ENCODE measurements at regions not wholly inside any gene's neighbourhood (a gene's known extent, or its start where the extent isn't known, plus 50 kb on each side); places are given as distances from the start of the nearest gene placed in this dataset.

DNA sequence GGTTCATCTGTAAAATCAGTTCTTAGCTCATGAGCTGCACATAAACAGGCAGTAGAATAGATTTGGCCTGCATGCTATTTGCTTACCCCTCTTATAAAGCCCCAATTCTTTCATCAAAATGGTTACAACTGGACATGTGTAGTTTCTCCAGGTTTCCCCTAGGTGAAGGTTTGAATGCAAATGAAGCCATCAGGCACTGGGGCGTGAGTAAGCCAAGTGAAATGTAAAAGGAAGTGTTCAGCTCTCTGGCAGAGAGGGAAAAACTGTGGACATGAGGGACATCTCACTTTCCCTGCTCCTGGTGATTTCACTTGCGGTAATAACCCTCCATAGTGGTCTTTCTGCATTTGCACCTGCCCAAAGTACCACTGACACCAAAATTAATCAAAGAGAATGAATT is 1402.3 kb upstream of the LRRTM1 start:
- DNase-seq (ENCODE audit: low spot score): no peak

- no peak for DNase-seq (ENCODE audit: low spot score)
These were observed 1399.3 kb upstream of the LRRTM1 start for GRCh38 chr2:81703831-81704230.

- no peak for DNase-seq (ENCODE audit: low spot score)
These were observed 1388.0 kb upstream of the LRRTM1 start for GRCh38 chr2:81692566-81692965.

GRCh38 chr2:81675641-81676040 is 1371.1 kb upstream of the LRRTM1 start:
- DNase-seq (ENCODE audit: low spot score): no peak

- DNase-seq (ENCODE audit: low spot score): no peak
These were observed 1368.4 kb upstream of the LRRTM1 start for GRCh38 chr2:81672923-81673322.

DNA sequence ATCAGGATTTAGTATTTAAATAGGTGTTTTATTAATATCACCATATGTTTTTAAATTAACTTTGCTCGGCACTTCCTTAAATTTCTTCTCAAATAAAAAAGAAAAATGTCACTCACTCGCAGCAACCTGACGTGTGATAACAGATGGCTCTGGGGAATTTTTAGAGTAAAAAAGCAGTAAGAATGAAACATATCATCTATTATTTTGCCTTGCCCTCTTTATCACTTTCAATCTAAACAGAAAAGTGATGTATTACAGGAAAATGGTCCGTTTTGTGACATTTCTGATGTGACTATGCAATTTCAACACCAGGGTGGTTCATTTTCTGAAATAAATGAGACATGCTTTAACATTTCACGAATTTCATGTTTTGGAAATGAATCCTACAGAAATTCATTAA is 1368.0 kb upstream of the LRRTM1 start:
- no peak for DNase-seq (ENCODE audit: low spot score)

GRCh38 chr2:81670885-81671284 is 1366.3 kb upstream of the LRRTM1 start:
- DNase-seq (ENCODE audit: low spot score): no peak

DNA sequence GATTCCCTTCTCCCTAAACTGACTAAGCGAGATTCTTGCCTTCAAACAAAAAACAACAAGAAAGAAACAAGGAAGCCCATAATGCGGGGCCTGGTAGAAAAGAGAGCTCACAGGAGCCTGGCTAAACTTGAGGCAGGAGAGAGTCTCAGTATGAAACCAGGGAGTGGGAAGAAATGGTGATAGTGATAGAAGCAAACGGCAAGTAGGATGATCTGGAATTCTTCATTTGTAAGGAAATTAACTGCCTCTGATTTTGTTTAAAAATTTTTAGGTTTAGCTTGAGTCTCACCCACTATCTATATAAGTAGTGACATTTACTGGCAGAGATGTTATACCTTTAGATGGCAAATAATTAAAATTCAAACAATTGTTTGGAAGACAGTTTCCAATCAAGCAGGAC is 1356.5 kb upstream of the LRRTM1 start:
- no peak for DNase-seq (ENCODE audit: low spot score)

DNA sequence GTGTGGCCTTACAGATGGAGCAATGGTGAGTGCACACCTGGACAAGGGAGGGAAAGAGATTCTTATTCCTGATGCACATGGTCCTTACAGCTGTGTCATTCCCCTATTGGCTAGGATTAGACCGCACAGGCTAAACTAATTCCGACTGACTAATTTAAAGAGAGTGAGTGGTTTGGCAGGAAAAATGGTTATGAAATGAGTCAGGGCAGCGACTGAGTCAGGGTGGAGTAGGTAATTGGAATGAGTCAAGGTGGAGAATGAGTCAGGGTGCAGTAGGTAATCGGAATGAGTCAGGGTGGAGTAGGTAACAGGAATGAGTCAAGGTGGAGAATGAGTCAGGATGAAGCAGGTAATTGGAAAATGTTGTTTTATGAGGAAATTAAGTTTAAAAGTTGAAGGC is 1353.7 kb upstream of the LRRTM1 start:
- no peak for DNase-seq (ENCODE audit: low spot score)

GRCh38 chr2:81650048-81650971 is 1345.8 kb upstream of the LRRTM1 start:
- DNase-seq (ENCODE audit: low spot score): no peak

GRCh38 chr2:81648806-81649205 is 1344.3 kb upstream of the LRRTM1 start:
- DNase-seq (ENCODE audit: low spot score): no peak

- DNase-seq (ENCODE audit: low spot score): no peak
These were observed 1343.8 kb upstream of the LRRTM1 start for GRCh38 chr2:81648370-81648769.

GRCh38 chr2:81647715-81648230 is 1343.2 kb upstream of the LRRTM1 start:
- DNase-seq (ENCODE audit: low spot score): no peak

DNA sequence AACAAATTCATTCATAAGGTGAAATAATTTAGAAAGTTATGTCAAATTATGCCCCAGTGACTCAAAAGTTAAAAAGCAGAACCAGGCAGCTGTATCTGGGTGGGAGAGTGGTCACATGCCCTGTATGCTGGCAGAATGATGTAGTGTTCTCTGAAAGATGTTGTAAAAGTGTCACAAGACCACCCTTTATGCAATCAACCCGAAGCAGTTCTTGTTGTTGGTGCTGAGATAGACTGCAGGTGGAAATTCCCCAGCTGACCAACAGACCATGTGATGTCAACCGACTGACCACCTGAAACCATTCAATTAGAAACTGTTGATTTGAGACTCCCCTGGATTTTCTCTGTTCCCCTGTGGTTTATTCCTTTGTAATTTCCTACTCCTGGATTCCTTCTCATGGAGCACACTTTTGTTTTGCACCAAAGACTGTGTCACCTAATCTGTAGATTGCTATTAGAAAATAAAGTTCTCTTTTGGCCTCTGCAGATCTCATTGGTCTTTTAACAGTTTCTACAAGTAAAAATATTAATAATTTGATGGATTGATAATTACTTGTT is 1341.3 kb upstream of the LRRTM1 start:
- DNase-seq (ENCODE audit: low spot score): no peak

GRCh38 chr2:81644189-81644588 is 1339.6 kb upstream of the LRRTM1 start:
- no peak for DNase-seq (ENCODE audit: low spot score)

DNA sequence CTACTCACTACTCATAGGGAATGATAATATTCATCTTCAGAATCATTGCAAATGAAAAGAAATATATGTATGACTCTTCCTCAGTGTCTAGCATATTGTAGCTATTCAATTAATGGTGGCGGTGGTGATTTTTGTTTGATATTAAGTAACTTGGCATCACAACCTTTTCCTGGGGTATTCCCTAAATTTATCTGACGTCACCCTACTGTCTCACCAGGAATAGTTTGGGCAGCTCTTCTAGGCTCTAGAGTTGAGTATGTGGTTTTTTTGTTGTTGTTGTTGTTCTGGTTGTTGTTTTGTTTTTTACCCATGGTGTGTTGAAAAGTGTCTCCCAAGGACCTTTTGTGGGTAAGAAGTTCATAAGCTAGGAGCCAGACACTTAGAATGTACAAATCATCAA is 1320.3 kb upstream of the LRRTM1 start:
- no peak for DNase-seq (ENCODE audit: low spot score)

DNA sequence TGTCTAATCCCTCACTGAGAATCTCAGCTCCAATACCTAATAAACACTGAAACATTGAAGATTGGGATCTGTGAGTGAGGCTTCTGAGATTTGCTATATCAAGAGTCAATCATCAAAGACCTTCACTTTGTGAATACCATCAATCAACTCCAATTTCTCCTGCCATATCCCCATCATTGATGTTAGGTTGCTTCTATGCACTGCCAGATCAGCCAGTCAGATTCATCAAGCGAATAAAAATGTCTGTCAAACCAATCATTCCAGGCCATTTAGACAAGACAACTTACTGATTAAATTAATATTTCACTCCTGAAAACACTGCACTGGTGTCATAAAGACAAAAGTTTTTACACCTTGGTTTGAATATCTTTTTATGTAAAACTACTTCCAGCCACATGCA is 1295.5 kb upstream of the LRRTM1 start:
- DNase-seq (ENCODE audit: low spot score): no peak

DNA sequence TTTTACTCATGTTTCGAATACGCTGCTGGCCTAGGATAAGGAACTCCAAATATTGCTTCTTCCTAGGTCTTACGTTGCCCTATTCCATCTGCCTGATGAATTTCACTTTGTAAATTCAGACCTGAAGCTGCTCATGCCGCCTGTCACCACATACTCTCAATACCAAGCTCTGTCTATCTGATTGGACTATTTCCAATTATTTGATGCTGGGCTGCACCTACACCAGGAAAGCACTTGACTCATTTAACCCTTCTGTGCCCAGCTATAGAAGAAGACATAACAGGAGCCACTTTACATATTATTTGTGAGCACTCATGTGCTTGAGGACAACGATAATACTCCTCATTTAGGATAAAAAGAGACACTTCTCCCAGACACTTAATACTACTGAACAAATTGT is 1293.9 kb upstream of the LRRTM1 start:
- DNase-seq (ENCODE audit: low spot score): no peak

GRCh38 chr2:81589406-81589805 is 1284.9 kb upstream of the LRRTM1 start:
- no peak for DNase-seq (ENCODE audit: low spot score)

- no peak for DNase-seq (ENCODE audit: low spot score)
These were observed 1279.0 kb upstream of the LRRTM1 start for GRCh38 chr2:81583311-81584108.

DNA sequence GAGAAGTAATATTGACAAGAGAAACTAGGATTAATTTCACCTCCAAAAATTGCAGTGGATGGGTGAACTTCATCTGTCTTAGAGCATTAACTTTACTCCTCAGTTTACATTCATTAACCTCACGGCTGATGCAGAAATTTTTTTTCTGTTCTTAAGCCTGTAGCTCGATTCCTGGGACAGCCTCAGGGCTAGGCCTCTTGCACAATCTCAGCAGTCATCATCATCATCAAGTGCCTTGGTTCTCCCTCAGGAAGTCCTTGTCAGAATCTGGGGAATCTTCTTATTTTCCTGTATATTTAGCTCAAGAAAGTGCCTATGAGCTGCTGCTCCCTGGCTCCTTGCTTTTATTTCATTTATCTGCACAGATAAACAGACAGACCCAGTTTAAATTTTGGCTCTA is 1272.2 kb upstream of the LRRTM1 start:
- DNase-seq (ENCODE audit: low spot score): no peak

GRCh38 chr2:81551040-81551634 is 1246.6 kb upstream of the LRRTM1 start:
- DNase-seq (ENCODE audit: low spot score): no peak

Data from hepatic stellate cell (primary cell).